Right lobe of liver (tissue), 6 donors: ENCODE measurements at regions not wholly inside any gene's neighbourhood (a gene's known extent, or its start where the extent isn't known, plus 50 kb on each side); places are given as distances from the start of the nearest gene placed in this dataset.
A peak's percentile ranks its signal among the peaks of the same experiment; 100 is the strongest.

ENCODE experiments used
- ATAC-seq, 4 donors: fragments of 200-7000 bp; cut with Tn5 transposase; one replicate each; pipeline ENCODE4 v1.9.1; 2020; ENCODE audit warnings: mild to moderate bottlenecking in 4 of 4, moderate library complexity in 4 of 4
- DNase-seq, 3 donors: peaks; one replicate each; pipeline ENCODE4 v3.0.0-alpha.2; 2020
- H3K27ac ChIP-seq, 3 donors: fragments of 200-600 bp; one replicate each; pipeline ENCODE4 v1.8.0; 2022
- H3K27me3 ChIP-seq, 2 donors: fragments of 200-600 bp; one replicate each; pipeline ENCODE4 v1.8.0; 2022
- H3K36me3 ChIP-seq, 4 donors: fragments of 200-600 bp; sonication (generic) in 1 of 4; one replicate each; pipeline versions ENCODE4 v1.5.1 to v1.8.0; 2017 to 2022; ENCODE audit warnings: control low read depth in 1 of 4
- H3K4me1 ChIP-seq, 4 donors: fragments of 200-600 bp; sonication (generic) in 1 of 4; one replicate each; pipeline versions ENCODE4 v1.5.1 to v1.8.0; 2017 to 2022; ENCODE audit warnings: control low read depth in 1 of 4
- H3K4me3 ChIP-seq, 3 donors: fragments of 200-600 bp; one replicate each; pipeline ENCODE4 v1.8.0; 2022
- H3K9me3 ChIP-seq, 4 donors: fragments of 200-600 bp; sonication (generic) in 1 of 4; one replicate each; pipeline versions ENCODE4 v1.5.1 to v1.8.0; 2017 to 2022; ENCODE audit warnings: control low read depth in 1 of 4
- CTCF ChIP-seq, 4 donors: fragments of 200-600 bp in 3 of 4; fragments of 450-650 bp in 1 of 4; IDR thresholded peaks; one replicate each; pipeline versions ENCODE4 v1.5.1 to v1.8.0; 2016 to 2022; ENCODE audit warnings: antibody characterized with exemption in 4 of 4, mild to moderate bottlenecking in 2 of 4
- POLR2A ChIP-seq: fragments of 450-650 bp; IDR thresholded peaks from one replicate; pipeline ENCODE4 v1.6.1; 2017; ENCODE audit warnings: antibody characterized with exemption, mild to moderate bottlenecking
- WGBS: methylation state at CpG from one replicate; pipeline ENCODE4 v1.1.6; 2018; ENCODE audit warnings: low coverage, low lambda C conversion rate; ENCODE audit not compliant: insufficient coverage; ENCODE audit errors: missing lambda C conversion rate; 5-methylcytosine and 5-hydroxymethylcytosine counted together
- intact Hi-C, 2 donors: fragments of 100-400 bp; cut with DNase I; formaldehyde crosslinking; loops; one replicate each; pipeline versions ENCODE4 v1.11.2 to v1.14.1; 2022
- donor health status: DM: no; HTN: yes; CAD: no.
- donor health status: DM: no; HTN: no; CAD: no.
- donor health status: DM: no; HTN: no; CAD: no.
- donor health status: DM: no; HTN: yes; CAD: no.
- donor health status: DM: no; HTN: yes; CAD: no.

GRCh38 chr13:22738357-22738756 is 442.4 kb upstream of the SGCG start:
- WGBS: 44% methylated on average over 3 of the region's 3 CpGs
- H3K27me3 ChIP-seq: no peaks in the 10 kb centered on the region
- H3K4me1 ChIP-seq: peaks cover 0 to 3% (median 0%) of the 10 kb centered on the region in 4 donors

GRCh38 chr13:22740264-22740663 is 440.5 kb upstream of the SGCG start:
- ATAC-seq: no peak
- H3K36me3 ChIP-seq: no peaks in the 10 kb centered on the region
- DNase-seq: no peak
- 28% methylated on average over 3 of the region's 3 CpGs for WGBS
- H3K27me3 ChIP-seq: no peaks in the 10 kb centered on the region
- peaks cover 0 to 3% (median 0%) of the 10 kb centered on the region in 4 donors for H3K4me1 ChIP-seq
- intact Hi-C loops: no loop called here
- no peak overlapping the region for H3K27ac ChIP-seq
- TF ChIP-seq POLR2A: no peak
- peak in 1 of 4 donors; percentile 22 for TF ChIP-seq CTCF (IDR thresholded peaks at IDR 0.05)
- H3K4me3 ChIP-seq: no peak overlapping the region
- no peaks in the 10 kb centered on the region for H3K9me3 ChIP-seq

More at GRCh38 chr13:22738357-22738756, 442.4 kb upstream of the SGCG start:
- no peaks in the 10 kb centered on the region for H3K36me3 ChIP-seq
- TF ChIP-seq CTCF (IDR thresholded peaks at IDR 0.05) (no peak), POLR2A (no peak)
- H3K9me3 ChIP-seq: no peaks in the 10 kb centered on the region
- DNase-seq (no peak), ATAC-seq (peak; percentile 38 to 81 (median 49))
- H3K27ac ChIP-seq: no peak overlapping the region
- no peak overlapping the region for H3K4me3 ChIP-seq
- intact Hi-C loops: no loop called here

GRCh38 chr13:22744688-22745452 is 435.9 kb upstream of the SGCG start:
- Histone ChIP-seq H3K4me1 (no peaks in the 10 kb centered on the region), H3K9me3 (no peaks in the 10 kb centered on the region), H3K36me3 (no peaks in the 10 kb centered on the region), H3K4me3 (no peak overlapping the region), H3K27me3 (no peaks in the 10 kb centered on the region), H3K27ac (no peak overlapping the region)
- intact Hi-C loops: no loop called here
- TF ChIP-seq POLR2A (no peak), CTCF (IDR thresholded peaks at IDR 0.05) (no peak)
- no peak for DNase-seq
- no peak for ATAC-seq
- 78% methylated on average over 12 of the region's 24 CpGs for WGBS

GRCh38 chr13:22748866-22749577 is 431.8 kb upstream of the SGCG start:
- intact Hi-C loops: no loop called here
- Histone ChIP-seq H3K4me3 (no peak overlapping the region), H3K4me1 (no peaks in the 10 kb centered on the region), H3K27ac (no peak overlapping the region), H3K9me3 (no peaks in the 10 kb centered on the region), H3K27me3 (no peaks in the 10 kb centered on the region), H3K36me3 (no peaks in the 10 kb centered on the region)
- 24% methylated on average over 5 of the region's 5 CpGs for WGBS
- TF ChIP-seq CTCF (IDR thresholded peaks at IDR 0.05): no peak
- TF ChIP-seq POLR2A: no peak
- ATAC-seq: no peak
- no peak for DNase-seq
